Inferior parietal cortex (tissue), 1 donor: ENCODE measurements at regions not wholly inside any gene's neighbourhood (a gene's known extent, or its start where the extent isn't known, plus 50 kb on each side); places are given as distances from the start of the nearest gene placed in this dataset.

Experiments used
- DNase-seq: peaks from one replicate; pipeline ENCODE4 v3.0.0-alpha.2; 2016; ENCODE audit errors: extremely low spot score

- no peak for DNase-seq
Observed at GRCh38 chr1:5522531-5523145, 469.6 kb downstream of the NPHP4 start.

- no peak for DNase-seq
Observed at GRCh38 chr1:5519366-5520135, 472.7 kb downstream of the NPHP4 start.

GRCh38 chr1:5516756-5517155 lies 475.5 kb downstream of the NPHP4 start:
- no peak for DNase-seq

GRCh38 chr1:5515501-5515900 lies 476.7 kb downstream of the NPHP4 start:
- DNase-seq, result no peak

GRCh38 chr1:5514527-5515183 lies 477.6 kb downstream of the NPHP4 start:
- peak; percentile 73 for DNase-seq

- no peak for DNase-seq
Observed at GRCh38 chr1:5513846-5514526, 478.2 kb downstream of the NPHP4 start.

GRCh38 chr1:5513179-5513578 lies 479.0 kb downstream of the NPHP4 start:
- DNase-seq, result no peak

- no peak for DNase-seq
Observed at GRCh38 chr1:5511381-5512097, 480.7 kb downstream of the NPHP4 start.

- DNase-seq, result peak; percentile 73
Observed at GRCh38 chr1:5509664-5510452, 482.4 kb downstream of the NPHP4 start.

- DNase-seq, result no peak
Observed at GRCh38 chr1:5508669-5509330, 483.4 kb downstream of the NPHP4 start.

- no peak for DNase-seq
Observed at GRCh38 chr1:5507340-5507739, 484.9 kb downstream of the NPHP4 start.

GRCh38 chr1:5506634-5507033 lies 485.6 kb downstream of the NPHP4 start:
- DNase-seq, result no peak

- no peak for DNase-seq
Observed at GRCh38 chr1:5505944-5506343, 486.3 kb downstream of the NPHP4 start.

GRCh38 chr1:5504364-5504740 lies 487.9 kb downstream of the NPHP4 start:
- DNase-seq, result no peak

GRCh38 chr1:5503556-5504363 lies 488.5 kb downstream of the NPHP4 start:
- DNase-seq, result no peak

- peak; percentile 38 for DNase-seq
Observed at GRCh38 chr1:5502311-5503194, 489.7 kb downstream of the NPHP4 start.

- DNase-seq, result no peak
Observed at GRCh38 chr1:5501206-5501930, 490.9 kb downstream of the NPHP4 start.

GRCh38 chr1:5500541-5500940 lies 491.7 kb downstream of the NPHP4 start:
- DNase-seq, result no peak
